Upper lobe of left lung (tissue), 6 donors: ENCODE measurements at regions not wholly inside any gene's neighbourhood (a gene's known extent, or its start where the extent isn't known, plus 50 kb on each side); places are given as distances from the start of the nearest gene placed in this dataset.

Source experiments
- ATAC-seq, 2 donors: fragments of 200-7000 bp; cut with Tn5 transposase; one replicate each; pipeline ENCODE4 v1.9.1; 2022; ENCODE audit warnings: mild to moderate bottlenecking in 2 of 2, moderate library complexity in 2 of 2; ENCODE audit not compliant: low FRiP score in 2 of 2
- DNase-seq, 2 donors: peaks; one replicate each; pipeline ENCODE4 v3.0.0-alpha.2; 2019 to 2020
- H3K27ac ChIP-seq, 4 donors: fragments of 200-600 bp; sonication (generic); one replicate each; pipeline ENCODE4 v1.5.1; 2016 to 2019
- H3K27me3 ChIP-seq, 4 donors: fragments of 200-600 bp; sonication (generic); one replicate each; pipeline ENCODE4 v1.5.1; 2017 to 2019
- H3K36me3 ChIP-seq, 4 donors: fragments of 200-600 bp; sonication (generic); one replicate each; pipeline ENCODE4 v1.5.1; 2016 to 2019
- H3K4me1 ChIP-seq, 4 donors: fragments of 200-600 bp; sonication (generic); one replicate each; pipeline ENCODE4 v1.5.1; 2018 to 2019
- H3K4me3 ChIP-seq, 4 donors: fragments of 200-600 bp; sonication (generic); one replicate each; pipeline ENCODE4 v1.5.1; 2017 to 2019; ENCODE audit warnings: mild to moderate bottlenecking in 2 of 4, moderate library complexity in 1 of 4
- H3K9me3 ChIP-seq, 4 donors: fragments of 200-600 bp; sonication (generic); one replicate each; pipeline ENCODE4 v1.5.1; 2018 to 2019
- EP300 ChIP-seq, 4 donors: sonication (generic); formaldehyde crosslinking; IDR thresholded peaks; one replicate each; pipeline ENCODE4 v1.5.1; 2017; ENCODE audit warnings: antibody characterized with exemption in 4 of 4, control low read depth in 2 of 4
- POLR2A ChIP-seq, 4 donors: fragments of 450-650 bp; IDR thresholded peaks; one replicate each; pipeline ENCODE4 v1.5.1; 2016 to 2017; ENCODE audit warnings: antibody characterized with exemption in 4 of 4, mild to moderate bottlenecking in 2 of 4
- POLR2AphosphoS5 ChIP-seq, 2 donors: sonication (generic); formaldehyde crosslinking; IDR thresholded peaks; one replicate each; pipeline ENCODE4 v1.5.1; 2017; ENCODE audit warnings: antibody characterized with exemption in 2 of 2
- WGBS, 2 donors: methylation state at CpG; one replicate each; pipeline ENCODE4 v1.1.5; 2017 to 2018; 5-methylcytosine and 5-hydroxymethylcytosine counted together
- TF ChIP-seq, protein P1 (sequence below), 6 experiments: fragments of 450-650 bp in 4 of 6; fragments of 200-600 bp in 2 of 6; sonication (generic) in 2 of 6; IDR thresholded peaks; one replicate each; pipeline ENCODE4 v1.5.1; 2016 to 2019; ENCODE audit warnings: antibody characterized with exemption in 6 of 6
- donor health status: DM: no; HTN: no; CAD: no; lungs with moderate emphysema.
- donor health status: DM: no; HTN: yes; CAD: no; lungs with severe emphysema.

DNA sequence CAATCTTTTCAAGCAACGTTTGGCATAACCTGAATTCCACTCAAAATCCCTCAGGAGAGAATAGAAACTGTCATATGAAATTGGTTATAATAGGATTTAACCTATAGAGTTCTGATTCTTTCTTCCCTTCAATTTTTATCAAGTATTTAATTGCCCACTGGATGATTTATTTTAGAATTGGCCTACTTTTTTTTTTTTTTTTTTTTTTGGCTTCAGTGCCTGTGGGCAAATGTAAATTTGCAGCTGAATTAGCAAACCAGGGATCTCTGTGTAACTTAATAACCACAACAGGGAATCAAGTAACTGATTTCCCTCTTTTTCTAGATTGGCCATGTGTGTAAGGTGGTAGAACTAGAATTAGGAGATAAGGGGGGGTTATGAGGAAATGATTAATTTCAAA, 157.0 kb downstream of the SOX4 start:
- no peak for DNase-seq
- Histone ChIP-seq H3K36me3 (no peaks in the 10 kb centered on the region), H3K27ac (no peak overlapping the region), H3K4me1 (peaks cover 13 to 17% (median 16%) of the 10 kb centered on the region in 4 donors), H3K27me3 (no peaks in the 10 kb centered on the region), H3K4me3 (no peak overlapping the region), H3K9me3 (no peaks in the 10 kb centered on the region)
- no peak for TF ChIP-seq POLR2AphosphoS5 (IDR thresholded peaks at IDR 0.05)
- TF ChIP-seq, protein P1, sequence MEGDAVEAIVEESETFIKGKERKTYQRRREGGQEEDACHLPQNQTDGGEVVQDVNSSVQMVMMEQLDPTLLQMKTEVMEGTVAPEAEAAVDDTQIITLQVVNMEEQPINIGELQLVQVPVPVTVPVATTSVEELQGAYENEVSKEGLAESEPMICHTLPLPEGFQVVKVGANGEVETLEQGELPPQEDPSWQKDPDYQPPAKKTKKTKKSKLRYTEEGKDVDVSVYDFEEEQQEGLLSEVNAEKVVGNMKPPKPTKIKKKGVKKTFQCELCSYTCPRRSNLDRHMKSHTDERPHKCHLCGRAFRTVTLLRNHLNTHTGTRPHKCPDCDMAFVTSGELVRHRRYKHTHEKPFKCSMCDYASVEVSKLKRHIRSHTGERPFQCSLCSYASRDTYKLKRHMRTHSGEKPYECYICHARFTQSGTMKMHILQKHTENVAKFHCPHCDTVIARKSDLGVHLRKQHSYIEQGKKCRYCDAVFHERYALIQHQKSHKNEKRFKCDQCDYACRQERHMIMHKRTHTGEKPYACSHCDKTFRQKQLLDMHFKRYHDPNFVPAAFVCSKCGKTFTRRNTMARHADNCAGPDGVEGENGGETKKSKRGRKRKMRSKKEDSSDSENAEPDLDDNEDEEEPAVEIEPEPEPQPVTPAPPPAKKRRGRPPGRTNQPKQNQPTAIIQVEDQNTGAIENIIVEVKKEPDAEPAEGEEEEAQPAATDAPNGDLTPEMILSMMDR (IDR thresholded peaks at IDR 0.05), result no peak
- TF ChIP-seq POLR2A (IDR thresholded peaks at IDR 0.05), result no peak
- no peak for TF ChIP-seq EP300 (IDR thresholded peaks at IDR 0.05)
- ATAC-seq, result no peak
- 82 to 85% methylated on average over 1 of the region's 1 CpG for WGBS, 2 donors

DNA sequence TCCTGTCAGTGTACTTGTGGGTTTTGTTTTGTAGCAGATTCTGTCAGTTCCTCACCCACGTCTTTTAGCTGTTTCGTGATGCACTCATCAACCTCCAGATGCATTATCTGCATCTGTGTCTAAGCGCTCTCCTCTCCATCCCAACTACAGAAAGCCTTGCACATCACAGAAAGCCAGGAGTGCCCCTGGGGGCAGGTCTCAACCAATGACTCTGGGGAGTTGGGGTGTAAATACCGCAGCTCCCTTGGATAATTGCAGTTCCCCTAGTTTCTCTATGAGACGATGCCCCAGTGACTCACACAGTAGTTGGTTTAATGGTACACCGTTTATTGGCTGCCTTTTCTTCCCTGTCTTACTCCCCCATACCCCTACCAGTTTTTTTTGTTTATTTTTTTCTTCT, 158.1 kb downstream of the SOX4 start:
- Histone ChIP-seq H3K4me3 (no peak overlapping the region), H3K36me3 (no peaks in the 10 kb centered on the region), H3K4me1 (peaks cover 13 to 17% (median 16%) of the 10 kb centered on the region in 4 donors), H3K27me3 (no peaks in the 10 kb centered on the region), H3K27ac (no peak overlapping the region), H3K9me3 (no peaks in the 10 kb centered on the region)
- 88 to 89% methylated on average over 6 of the region's 6 CpGs for WGBS, 2 donors
- TF ChIP-seq POLR2A (IDR thresholded peaks at IDR 0.05) (no peak), POLR2AphosphoS5 (IDR thresholded peaks at IDR 0.05) (no peak), EP300 (IDR thresholded peaks at IDR 0.05) (no peak)
- TF ChIP-seq, protein P1 (IDR thresholded peaks at IDR 0.05), result no peak
- no peak for DNase-seq
- ATAC-seq, result no peak

DNA sequence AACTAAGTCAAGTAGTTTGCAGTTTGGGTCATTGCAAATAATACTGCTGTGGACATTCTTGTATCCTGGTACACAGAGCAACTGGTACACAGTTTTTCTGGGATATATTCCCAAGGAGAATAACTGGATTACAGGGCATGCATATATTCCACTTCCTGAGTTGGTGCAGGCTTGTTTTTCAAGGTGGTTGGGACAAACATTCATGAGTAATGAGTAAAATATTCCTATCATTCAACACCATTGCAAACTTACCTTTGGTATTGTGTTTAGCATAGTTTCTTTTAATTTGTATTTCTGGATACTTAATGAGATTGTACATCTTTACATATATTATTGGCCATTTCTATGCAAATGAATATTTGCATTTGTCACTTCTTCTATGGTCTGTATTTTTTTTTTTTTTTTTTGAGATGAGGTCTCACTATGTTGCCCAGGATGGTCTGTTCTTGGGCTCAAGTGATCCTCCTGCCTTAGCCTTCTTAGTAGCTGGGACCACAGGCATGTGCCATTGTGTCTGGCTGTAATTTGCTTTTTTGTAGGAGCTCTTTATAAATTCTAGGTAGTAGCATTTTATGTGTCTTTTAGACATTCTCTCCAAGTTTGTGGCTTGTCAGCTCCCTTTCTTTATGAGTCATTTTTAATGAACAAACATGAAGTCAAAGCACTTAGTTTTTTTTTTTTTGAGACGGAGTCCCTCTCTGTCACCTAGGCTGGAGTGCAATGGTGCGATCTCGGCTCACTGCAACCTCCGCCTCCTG, 158.7 kb downstream of the SOX4 start:
- Histone ChIP-seq H3K9me3 (no peaks in the 10 kb centered on the region), H3K27me3 (no peaks in the 10 kb centered on the region), H3K36me3 (no peaks in the 10 kb centered on the region), H3K4me3 (no peak overlapping the region), H3K4me1 (peaks cover 13 to 17% (median 16%) of the 10 kb centered on the region in 4 donors), H3K27ac (no peak overlapping the region)
- 73 to 86% methylated on average over 4 of the region's 4 CpGs for WGBS, 2 donors
- ATAC-seq (no peak), DNase-seq (no peak)
- TF ChIP-seq EP300 (IDR thresholded peaks at IDR 0.05), result no peak

DNA sequence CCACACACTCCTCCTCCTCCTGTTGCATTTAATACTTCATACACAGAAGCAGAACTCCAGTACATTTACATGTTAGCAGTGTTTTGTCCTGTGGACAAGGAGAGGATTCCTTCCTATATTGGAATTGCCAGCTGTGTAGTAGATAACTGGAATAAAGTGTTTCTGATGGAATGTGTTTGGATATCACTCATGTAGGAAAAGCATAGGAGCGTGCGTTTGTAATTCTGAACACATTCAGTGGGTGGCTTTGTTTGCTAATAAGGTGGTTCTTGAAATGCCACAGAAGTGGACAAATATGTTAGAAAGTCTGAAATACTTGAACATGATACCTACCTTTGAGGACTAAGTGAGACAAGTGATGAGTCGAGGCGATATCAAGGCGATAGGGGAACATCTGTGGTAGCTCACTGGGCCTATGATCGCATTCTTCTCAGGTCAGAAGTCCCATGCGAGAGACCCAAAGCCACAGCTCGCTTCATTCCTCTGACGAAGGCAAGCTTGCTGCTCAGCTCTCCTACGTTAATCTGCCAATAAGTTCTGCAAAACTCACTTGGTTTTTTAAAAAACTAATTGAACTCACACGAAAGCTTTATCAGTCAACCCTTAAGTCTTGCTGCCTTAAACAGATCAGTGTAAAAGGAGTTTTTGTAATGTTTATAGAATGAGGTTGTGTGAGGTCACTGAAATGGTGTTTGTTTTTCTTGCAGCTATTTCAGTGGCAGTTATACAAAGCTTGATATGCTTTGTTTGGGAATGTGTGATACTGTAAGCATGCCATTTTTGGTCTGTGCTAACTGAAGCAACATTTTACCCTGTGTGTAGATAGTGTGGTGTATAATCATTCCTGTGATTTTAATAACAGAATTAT, 159.9 kb downstream of the SOX4 start:
- H3K9me3 ChIP-seq, result no peaks in the 10 kb centered on the region
- H3K4me1 ChIP-seq, result peaks cover 13 to 17% (median 16%) of the 10 kb centered on the region in 4 donors
- no peak overlapping the region for H3K4me3 ChIP-seq
- ATAC-seq (no peak), DNase-seq (no peak)
- H3K36me3 ChIP-seq, result no peaks in the 10 kb centered on the region
- 30 to 39% methylated on average over 11 of the region's 11 CpGs for WGBS, 2 donors
- no peak for TF ChIP-seq POLR2AphosphoS5 (IDR thresholded peaks at IDR 0.05)
- TF ChIP-seq, protein P1 (IDR thresholded peaks at IDR 0.05), result no peak
- TF ChIP-seq POLR2A (IDR thresholded peaks at IDR 0.05), result no peak
- TF ChIP-seq EP300 (IDR thresholded peaks at IDR 0.05), result no peak
- H3K27me3 ChIP-seq, result no peaks in the 10 kb centered on the region
- H3K27ac ChIP-seq, result peak overlapping the region in 1 of 4 donors; percentile 57

DNA sequence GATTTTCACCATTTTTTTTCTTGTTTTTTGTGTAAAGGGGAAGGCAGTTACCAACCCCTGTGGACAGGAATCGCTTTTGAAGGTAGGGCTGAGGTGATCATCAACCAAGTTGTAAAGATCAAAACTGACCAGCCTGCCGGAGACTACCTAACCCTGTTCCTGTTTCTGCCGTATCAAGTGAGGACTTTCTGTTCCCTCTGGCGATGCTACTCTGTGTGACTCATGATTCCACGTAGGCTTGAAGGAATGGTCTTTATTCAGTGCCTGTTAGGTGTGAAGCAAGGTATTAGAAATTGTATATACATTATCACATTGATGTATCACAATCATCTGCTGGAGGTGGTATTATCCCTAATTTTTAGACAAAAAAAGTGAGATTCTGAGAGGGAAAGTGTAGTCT, 161.3 kb downstream of the SOX4 start:
- TF ChIP-seq EP300 (IDR thresholded peaks at IDR 0.05) (no peak), POLR2AphosphoS5 (IDR thresholded peaks at IDR 0.05) (no peak), POLR2A (IDR thresholded peaks at IDR 0.05) (no peak)
- TF ChIP-seq, protein P1 (IDR thresholded peaks at IDR 0.05), result no peak
- H3K9me3 ChIP-seq, result no peaks in the 10 kb centered on the region
- DNase-seq (no peak), ATAC-seq (no peak)
- H3K27ac ChIP-seq, result no peak overlapping the region
- WGBS, 2 donors, result 83 to 88% methylated on average over 5 of the region's 5 CpGs
- H3K27me3 ChIP-seq, result no peaks in the 10 kb centered on the region
- H3K4me3 ChIP-seq, result no peak overlapping the region
- H3K4me1 ChIP-seq, result peaks cover 13 to 17% (median 16%) of the 10 kb centered on the region in 4 donors
- H3K36me3 ChIP-seq, result no peaks in the 10 kb centered on the region
